CD8-positive, alpha-beta memory T cell (primary cell): ENCODE measurements at regions not wholly inside any gene's neighbourhood (a gene's known extent, or its start where the extent isn't known, plus 50 kb on each side); places are given as distances from the start of the nearest gene placed in this dataset.
"Not testable (repeated sequence)": the region's sequence is repeated elsewhere in the genome, so short reads cannot be mapped to it uniquely, and the experiment has no call there.

Source experiments
- CTCF ChIA-PET: fragments of 350-600 bp; sonication (Branson Sonifier 250); formaldehyde crosslinking; loops from one replicate; lab custom pipeline; 2021; ENCODE audit warnings: antibody characterized with exemption; lab: Charles Lee
- POLR2A ChIA-PET: fragments of 350-600 bp; sonication (Branson Sonifier 250); formaldehyde crosslinking; loops from one replicate; lab custom pipeline; 2021; ENCODE audit warnings: antibody characterized with exemption; lab: Charles Lee
- DNase-seq, 5 donors: peaks; one replicate each; pipeline versions ENCODE4 v3.0.0 to v3.0.0-alpha.2; 2020 to 2022; ENCODE audit warnings: mixed read lengths in 1 of 5
- H3K27ac ChIP-seq: one replicate; pipeline ENCODE4 v1.7.0; 2013; ENCODE audit warnings: low read depth, mild to moderate bottlenecking, low read length, moderate library complexity
- H3K27me3 ChIP-seq: 2 replicates; pipeline ENCODE4 v1.7.0; 2013; ENCODE audit warnings: low read length, mild to moderate bottlenecking; ENCODE audit not compliant: insufficient read depth, poor library complexity, severe bottlenecking
- H3K36me3 ChIP-seq: 2 replicates; pipeline ENCODE4 v1.7.0; 2013; ENCODE audit warnings: mild to moderate bottlenecking, low read length, moderate library complexity; ENCODE audit not compliant: insufficient read depth
- H3K4me1 ChIP-seq: 2 replicates; pipeline ENCODE4 v1.7.0; 2013; ENCODE audit warnings: mild to moderate bottlenecking, low read length, moderate library complexity; ENCODE audit not compliant: insufficient read depth
- H3K4me3 ChIP-seq: 2 replicates; pipeline ENCODE4 v1.7.0; 2013; ENCODE audit warnings: mild to moderate bottlenecking, low read length
- H3K9me3 ChIP-seq: 2 replicates; pipeline ENCODE4 v1.7.0; 2013; ENCODE audit warnings: mild to moderate bottlenecking, low read length
- H3K27ac Mint-ChIP-seq, 8 donors: one replicate each; pipeline ENCODE4 v1.8.0; 2020 to 2021; ENCODE audit warnings: mixed read lengths in 8 of 8, mild to moderate bottlenecking in 6 of 8, inconsistent platforms in 3 of 8, moderate library complexity in 3 of 8
- H3K27me3 Mint-ChIP-seq, 2 donors: one replicate each; pipeline ENCODE4 v1.8.0; 2020 to 2021; ENCODE audit warnings: mixed read lengths in 2 of 2, mild to moderate bottlenecking in 1 of 2, moderate library complexity in 1 of 2
- H3K36me3 Mint-ChIP-seq, 3 donors: one replicate each; pipeline ENCODE4 v1.8.0; 2020 to 2021; ENCODE audit warnings: mixed read lengths in 3 of 3, inconsistent platforms in 1 of 3, mild to moderate bottlenecking in 1 of 3
- H3K4me1 Mint-ChIP-seq, 3 donors: one replicate each; pipeline ENCODE4 v1.8.0; 2020 to 2021; ENCODE audit warnings: mixed read lengths in 3 of 3, inconsistent platforms in 1 of 3, mild to moderate bottlenecking in 1 of 3
- H3K4me3 Mint-ChIP-seq, 7 donors: one replicate each; pipeline ENCODE4 v1.8.0; 2020 to 2021; ENCODE audit warnings: mixed read lengths in 7 of 7, mild to moderate bottlenecking in 6 of 7, moderate library complexity in 4 of 7, inconsistent platforms in 2 of 7
- H3K9me3 Mint-ChIP-seq, 5 donors: one replicate each; pipeline ENCODE4 v1.8.0; 2020 to 2022; ENCODE audit warnings: mixed read lengths in 5 of 5, mild to moderate bottlenecking in 3 of 5, moderate library complexity in 2 of 5, inconsistent platforms in 1 of 5

DNA sequence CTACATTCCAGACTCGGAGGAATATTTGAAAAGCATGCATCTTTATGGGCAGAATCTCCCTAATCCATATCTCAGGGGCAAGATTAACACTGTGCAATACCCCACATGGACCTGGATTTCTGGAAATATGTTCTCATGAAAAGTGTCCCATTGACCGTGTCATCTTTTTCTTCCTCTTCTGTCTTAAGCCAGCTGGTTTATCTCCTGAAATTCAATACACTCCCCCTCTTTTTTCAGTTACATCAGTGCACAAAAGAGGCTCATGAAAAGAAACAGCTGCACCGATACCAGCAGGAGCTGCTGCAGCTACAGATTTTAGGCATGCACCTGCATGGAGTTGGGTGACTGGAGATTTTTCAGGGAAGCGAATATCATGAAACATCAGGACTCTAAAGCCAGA, 117.2 kb downstream of the SLC4A3 start:
- no peak for DNase-seq
- H3K27ac Mint-ChIP-seq = no peak overlapping the region
- H3K36me3 Mint-ChIP-seq = no peaks in the 10 kb centered on the region
- H3K4me3 Mint-ChIP-seq = no peak overlapping the region
- Histone ChIP-seq H3K9me3 (no peaks in the 10 kb centered on the region), H3K27me3 (no peaks in the 10 kb centered on the region), H3K36me3 (no peaks in the 10 kb centered on the region), H3K4me1 (no peaks in the 10 kb centered on the region), H3K4me3 (no peak overlapping the region), H3K27ac (no peak overlapping the region)
- H3K4me1 Mint-ChIP-seq = no peaks in the 10 kb centered on the region
- no peaks in the 10 kb centered on the region for H3K9me3 Mint-ChIP-seq
- H3K27me3 Mint-ChIP-seq = peaks cover 10 to 12% of the 10 kb centered on the region in 2 donors
- CTCF ChIA-PET = interaction anchor here (1.0 kb wide), 2 partner anchors 10 to 55 kb away, joined by 3 read pairs; no protein-coding TSS in a partner anchor
- POLR2A ChIA-PET = no interaction called here

DNA sequence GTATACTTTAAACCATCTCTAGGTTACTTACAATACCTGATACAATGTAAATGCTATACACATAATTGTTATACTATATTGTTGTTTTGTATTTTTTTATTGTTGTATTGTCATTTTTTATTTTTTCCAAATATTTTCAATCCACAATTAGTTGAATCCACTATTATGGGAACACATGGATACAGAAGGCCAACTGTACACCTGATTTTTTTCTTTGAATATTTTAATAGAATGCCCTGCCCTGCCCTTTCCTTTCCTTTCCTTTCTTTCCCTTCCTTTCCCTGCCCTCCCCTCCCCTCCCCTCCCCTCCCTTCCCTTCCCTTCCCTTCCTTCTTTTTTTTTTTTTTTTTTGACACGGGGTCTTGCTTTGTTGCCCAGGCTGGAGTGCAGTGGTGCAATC, 120.2 kb downstream of the SLC4A3 start:
- no peak overlapping the region for H3K27ac ChIP-seq
- no peak overlapping the region for H3K4me3 ChIP-seq
- Mint-ChIP-seq H3K36me3 (no peaks in the 10 kb centered on the region), H3K27me3 (peaks cover 8 to 13% of the 10 kb centered on the region in 2 donors), H3K9me3 (peaks cover 0 to 5% (median 2%) of the 10 kb centered on the region in 5 donors), H3K4me1 (no peaks in the 10 kb centered on the region), H3K4me3 (no peak overlapping the region), H3K27ac (no peak overlapping the region)
- no peaks in the 10 kb centered on the region for H3K4me1 ChIP-seq
- ChIA-PET POLR2A (no interaction called here), CTCF (no interaction called here)
- no peaks in the 10 kb centered on the region for H3K36me3 ChIP-seq
- no peaks in the 10 kb centered on the region for H3K9me3 ChIP-seq
- DNase-seq = no peak
- no peaks in the 10 kb centered on the region for H3K27me3 ChIP-seq

DNA sequence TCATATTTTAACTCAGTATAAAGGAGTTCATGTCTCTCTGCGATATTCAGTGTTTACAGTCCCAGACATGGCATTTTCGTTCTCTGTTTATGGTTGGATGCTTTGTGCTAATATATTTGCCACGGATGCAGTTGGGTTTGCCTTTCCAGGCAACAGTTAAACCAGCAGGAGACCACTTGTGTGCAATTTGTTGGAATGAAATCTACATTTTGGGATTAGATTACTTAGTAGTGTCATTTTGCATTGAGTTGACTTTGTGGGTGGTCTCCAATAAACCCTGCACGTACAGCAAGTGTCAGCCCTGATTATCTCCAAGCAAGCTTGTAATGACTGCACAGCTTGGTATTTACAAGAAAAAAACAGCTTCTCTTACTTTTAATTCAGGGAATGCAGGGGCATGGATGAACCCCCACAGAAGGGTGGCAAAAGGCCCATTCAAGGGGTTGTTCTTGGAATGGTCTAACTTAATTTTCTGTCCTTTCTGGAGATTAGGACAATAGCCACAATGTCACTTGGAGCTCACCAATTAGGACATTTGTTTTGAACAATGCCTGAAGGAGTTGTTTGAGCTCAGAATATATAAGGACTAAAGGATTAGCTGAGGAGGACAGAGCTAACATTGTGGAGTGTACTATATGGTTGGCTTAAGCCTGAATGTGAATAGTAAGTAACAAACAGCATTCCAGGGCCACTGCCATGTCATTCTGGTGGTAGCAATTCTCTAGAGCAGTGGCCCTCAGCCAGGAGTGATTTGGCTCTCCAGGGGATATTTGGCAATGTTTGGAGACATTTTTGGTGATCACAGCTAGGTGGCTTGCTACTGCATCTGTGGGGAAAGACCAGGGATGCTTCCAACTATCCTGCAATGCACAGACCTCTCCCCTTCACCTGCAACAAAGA, 121.5 kb downstream of the SLC4A3 start:
- Histone ChIP-seq H3K4me3 (no peak overlapping the region), H3K4me1 (no peaks in the 10 kb centered on the region), H3K9me3 (no peaks in the 10 kb centered on the region), H3K36me3 (no peaks in the 10 kb centered on the region), H3K27ac (no peak overlapping the region), H3K27me3 (no peaks in the 10 kb centered on the region)
- Mint-ChIP-seq H3K9me3 (peaks cover 0 to 5% (median 2%) of the 10 kb centered on the region in 5 donors), H3K36me3 (no peaks in the 10 kb centered on the region), H3K27ac (no peak overlapping the region), H3K27me3 (peaks cover 10 to 13% of the 10 kb centered on the region in 2 donors), H3K4me1 (no peaks in the 10 kb centered on the region), H3K4me3 (no peak overlapping the region)
- ChIA-PET CTCF (no interaction called here), POLR2A (no interaction called here)
- DNase-seq = no peak

DNA sequence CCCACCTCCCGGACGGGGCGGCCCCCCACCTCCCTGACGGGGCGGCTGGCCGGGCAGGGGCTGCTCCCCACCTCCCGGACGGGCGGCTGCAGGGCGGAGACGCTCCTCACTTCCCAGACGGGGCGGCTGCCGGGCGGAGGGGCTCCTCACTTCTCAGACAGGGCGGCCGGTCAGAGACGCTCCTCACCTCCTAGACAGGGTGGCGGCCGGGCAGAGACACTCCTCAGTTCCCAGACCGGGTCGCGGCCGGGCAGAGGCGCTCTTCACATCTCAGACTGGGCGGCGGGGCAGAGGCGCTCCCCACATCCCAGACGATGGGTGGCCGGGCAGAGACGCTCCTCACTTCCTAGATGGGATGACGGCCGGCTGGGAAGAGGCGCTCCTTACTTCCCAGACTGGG, 123.7 kb downstream of the SLC4A3 start:
- DNase-seq, H3K36me3 ChIP-seq, H3K4me1 ChIP-seq, H3K36me3 Mint-ChIP-seq, POLR2A ChIA-PET, H3K4me1 Mint-ChIP-seq, H3K27me3 ChIP-seq, H3K9me3 ChIP-seq, CTCF ChIA-PET, H3K27ac ChIP-seq, H3K4me3 ChIP-seq, H3K27ac Mint-ChIP-seq, H3K4me3 Mint-ChIP-seq, H3K9me3 Mint-ChIP-seq: not testable (repeated sequence)
- H3K27me3 Mint-ChIP-seq = peaks cover 14 to 19% of the 10 kb centered on the region in 2 donors

DNA sequence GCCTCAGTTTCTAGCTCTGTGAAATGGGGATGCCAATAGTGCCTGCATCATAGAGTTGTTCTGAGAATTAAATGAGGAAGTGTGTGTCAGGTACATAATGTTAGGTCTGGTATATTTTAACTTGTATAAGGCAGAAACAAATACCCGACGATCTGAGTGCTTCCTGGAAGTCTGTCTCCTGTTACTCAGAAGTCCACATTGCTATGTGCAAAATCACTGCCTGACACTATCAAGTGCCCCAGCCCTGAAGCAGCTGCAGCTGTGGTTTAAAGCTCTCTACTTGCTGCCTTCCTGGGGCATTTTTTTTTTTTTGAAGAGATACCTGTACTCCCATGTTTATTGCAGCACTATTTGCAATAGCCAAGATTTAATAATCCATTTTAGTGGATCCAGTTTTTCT, 125.3 kb downstream of the SLC4A3 start:
- no peak for DNase-seq
- Histone ChIP-seq H3K36me3 (no peaks in the 10 kb centered on the region), H3K27me3 (no peaks in the 10 kb centered on the region), H3K27ac (no peak overlapping the region), H3K4me1 (no peaks in the 10 kb centered on the region), H3K9me3 (no peaks in the 10 kb centered on the region), H3K4me3 (no peak overlapping the region)
- peaks cover 0 to 6% (median 4%) of the 10 kb centered on the region in 5 donors for H3K9me3 Mint-ChIP-seq
- H3K4me3 Mint-ChIP-seq = no peak overlapping the region
- ChIA-PET POLR2A (no interaction called here), CTCF (no interaction called here)
- H3K4me1 Mint-ChIP-seq = no peaks in the 10 kb centered on the region
- peaks cover 16 to 22% of the 10 kb centered on the region in 2 donors for H3K27me3 Mint-ChIP-seq
- no peaks in the 10 kb centered on the region for H3K36me3 Mint-ChIP-seq
- no peak overlapping the region for H3K27ac Mint-ChIP-seq

DNA sequence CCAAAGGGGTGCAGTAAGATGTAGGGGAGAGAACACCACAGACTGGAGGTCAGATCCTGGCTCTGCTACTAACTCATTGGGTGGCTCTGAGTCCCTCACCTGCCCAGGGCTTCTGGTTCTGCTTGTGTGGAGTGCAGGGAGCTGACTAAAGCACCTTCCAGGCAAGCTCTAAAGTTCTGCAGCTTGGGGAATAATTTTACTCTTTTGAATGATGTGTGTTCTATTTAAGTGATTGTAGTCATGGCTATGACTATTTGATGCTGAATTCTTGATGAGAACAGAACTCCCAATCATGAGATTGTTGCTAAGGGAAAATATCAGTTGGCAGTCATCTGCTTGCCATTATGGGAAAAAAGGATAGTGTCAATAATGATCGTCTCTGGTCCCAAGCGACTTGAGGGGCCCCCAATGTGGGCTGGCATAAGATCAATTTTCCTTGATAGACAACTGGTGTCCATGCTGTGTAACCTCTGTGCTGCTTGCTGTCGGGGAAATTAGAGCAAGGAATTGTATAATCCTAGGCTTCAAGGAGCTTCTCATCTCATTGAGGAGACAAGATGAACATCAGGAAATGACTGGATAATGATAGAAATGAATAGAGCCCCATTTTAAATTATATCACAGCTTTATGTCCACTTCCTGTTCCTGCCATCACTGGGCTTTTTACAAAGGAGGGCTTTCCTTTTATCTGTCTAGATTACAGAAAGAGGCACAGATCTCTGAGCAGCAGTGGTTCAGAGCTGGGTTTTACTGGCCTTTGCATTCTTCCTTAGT, 131.7 kb downstream of the SLC4A3 start:
- no peak overlapping the region for H3K4me3 ChIP-seq
- Mint-ChIP-seq H3K4me1 (no peaks in the 10 kb centered on the region), H3K27ac (no peak overlapping the region), H3K4me3 (no peak overlapping the region), H3K27me3 (peaks cover 13 to 27% of the 10 kb centered on the region in 2 donors), H3K9me3 (peaks cover 0 to 6% (median 0%) of the 10 kb centered on the region in 5 donors), H3K36me3 (no peaks in the 10 kb centered on the region)
- no peaks in the 10 kb centered on the region for H3K9me3 ChIP-seq
- no peak overlapping the region for H3K27ac ChIP-seq
- H3K27me3 ChIP-seq = no peaks in the 10 kb centered on the region
- no peaks in the 10 kb centered on the region for H3K4me1 ChIP-seq
- ChIA-PET POLR2A (no interaction called here), CTCF (no interaction called here)
- DNase-seq = no peak
- H3K36me3 ChIP-seq = no peaks in the 10 kb centered on the region

DNA sequence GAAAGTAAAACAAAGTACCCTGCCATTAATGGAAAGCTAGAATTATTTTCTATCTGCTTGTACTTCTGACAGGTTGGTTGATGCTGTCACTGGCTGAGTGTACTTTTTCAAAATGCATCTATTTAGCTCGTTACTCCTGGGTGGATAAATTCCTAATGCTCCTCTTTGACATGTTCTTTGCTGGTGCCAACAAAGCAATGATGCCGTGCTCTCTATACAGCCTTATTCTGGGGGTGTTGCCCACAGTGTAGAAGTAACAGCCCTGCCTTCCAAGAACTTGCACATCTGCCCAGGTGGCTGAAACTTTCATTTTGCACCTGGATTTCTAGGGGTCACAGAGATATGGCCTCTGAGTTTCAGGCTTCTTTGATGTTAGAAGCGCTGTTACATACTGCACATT, 132.4 kb downstream of the SLC4A3 start:
- no peaks in the 10 kb centered on the region for H3K36me3 ChIP-seq
- H3K4me3 Mint-ChIP-seq = no peak overlapping the region
- no peaks in the 10 kb centered on the region for H3K36me3 Mint-ChIP-seq
- H3K27ac ChIP-seq = no peak overlapping the region
- no peak for DNase-seq
- H3K4me1 Mint-ChIP-seq = no peaks in the 10 kb centered on the region
- H3K27me3 ChIP-seq = no peaks in the 10 kb centered on the region
- peaks cover 11 to 22% of the 10 kb centered on the region in 2 donors for H3K27me3 Mint-ChIP-seq
- no peaks in the 10 kb centered on the region for H3K4me1 ChIP-seq
- H3K9me3 ChIP-seq = no peaks in the 10 kb centered on the region
- ChIA-PET POLR2A (no interaction called here), CTCF (no interaction called here)
- H3K4me3 ChIP-seq = no peak overlapping the region
- no peak overlapping the region for H3K27ac Mint-ChIP-seq
- H3K9me3 Mint-ChIP-seq = no peaks in the 10 kb centered on the region

DNA sequence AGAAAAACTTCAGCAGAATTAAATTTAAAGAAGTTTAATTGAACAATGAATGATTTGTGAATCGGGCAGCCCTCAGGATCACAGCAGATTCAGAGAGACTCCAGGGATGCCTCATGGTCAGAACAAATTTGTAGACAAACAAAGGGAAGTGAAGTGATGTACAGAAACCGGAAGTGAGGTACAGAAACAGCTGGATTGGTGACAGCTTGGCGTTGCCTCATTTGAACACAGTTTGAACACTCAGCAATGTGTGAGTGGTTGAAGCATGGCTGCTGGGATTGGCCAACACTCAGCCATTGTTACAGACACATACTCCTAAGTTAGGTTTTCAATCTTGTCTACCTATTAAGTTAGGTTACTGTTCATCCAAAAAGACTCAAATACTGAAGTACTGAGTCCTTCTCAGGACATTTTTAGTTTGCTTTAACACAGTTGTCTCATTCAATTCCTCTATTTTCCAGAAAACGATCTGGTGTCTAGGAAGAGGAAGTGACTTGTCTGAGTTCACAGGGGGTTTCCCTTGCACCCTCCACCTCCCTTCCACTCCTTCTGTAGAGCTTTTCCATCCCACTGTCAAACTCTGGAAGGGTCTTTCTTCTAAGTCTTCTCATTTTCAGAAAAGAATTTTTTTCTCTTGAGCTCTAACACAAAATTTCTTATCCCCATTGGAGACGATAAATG, 137.9 kb downstream of the SLC4A3 start:
- Histone ChIP-seq H3K9me3 (no peaks in the 10 kb centered on the region), H3K4me3 (no peak overlapping the region), H3K4me1 (no peaks in the 10 kb centered on the region), H3K27me3 (no peaks in the 10 kb centered on the region), H3K36me3 (no peaks in the 10 kb centered on the region), H3K27ac (no peak overlapping the region)
- ChIA-PET POLR2A (no interaction called here), CTCF (no interaction called here)
- Mint-ChIP-seq H3K27ac (no peak overlapping the region), H3K36me3 (no peaks in the 10 kb centered on the region), H3K4me1 (no peaks in the 10 kb centered on the region), H3K4me3 (no peak overlapping the region), H3K9me3 (peaks cover 0 to 2% (median 0%) of the 10 kb centered on the region in 5 donors), H3K27me3 (peaks cover 7 to 19% of the 10 kb centered on the region in 2 donors)
- DNase-seq = no peak
